ENCODE measurements at regions not wholly inside any gene's neighbourhood (a gene's known extent, or its start where the extent isn't known, plus 50 kb on each side); places are given as distances from the start of the nearest gene placed in this dataset.

- TF ChIP-seq POLR2AphosphoS5 (IDR thresholded peaks at IDR 0.05) = no peak
- no peak for TF ChIP-seq CTCF (IDR thresholded peaks at IDR 0.05)
- TF ChIP-seq POLR2A (IDR thresholded peaks at IDR 0.05) = no peak
- no peak for TF ChIP-seq EP300 (IDR thresholded peaks at IDR 0.05)
Measured at GRCh38 chr12:91877022-91877421, 268.6 kb downstream of the BTG1 start.
